ENCODE measurements at regions not wholly inside any gene's neighbourhood (a gene's known extent, or its start where the extent isn't known, plus 50 kb on each side); places are given as distances from the start of the nearest gene placed in this dataset.

GRCh38 chr10:117747636-117748035 is 205.1 kb downstream of the EMX2 start:
- no peak for TF ChIP-seq CTCF (IDR thresholded peaks at IDR 0.05; ENCODE audit: low read depth, low read length)
- no peak for DNase-seq (ENCODE audit: extremely low read depth, low read depth)

GRCh38 chr10:117748058-117748457 is 205.5 kb downstream of the EMX2 start:
- DNase-seq (ENCODE audit: extremely low read depth, low read depth) = no peak
- no peak for TF ChIP-seq CTCF (IDR thresholded peaks at IDR 0.05; ENCODE audit: low read depth, low read length)

- TF ChIP-seq CTCF (IDR thresholded peaks at IDR 0.05; ENCODE audit: low read depth, low read length) = no peak
- DNase-seq (ENCODE audit: extremely low read depth, low read depth) = no peak
Observed at GRCh38 chr10:117750616-117751015, 208.1 kb downstream of the EMX2 start.

- no peak for TF ChIP-seq CTCF (IDR thresholded peaks at IDR 0.05; ENCODE audit: low read depth, low read length)
- DNase-seq (ENCODE audit: extremely low read depth, low read depth) = no peak
Observed at GRCh38 chr10:117751259-117751658, 208.7 kb downstream of the EMX2 start.

GRCh38 chr10:117752103-117752502 is 209.6 kb downstream of the EMX2 start:
- DNase-seq (ENCODE audit: extremely low read depth, low read depth) = no peak
- TF ChIP-seq CTCF (IDR thresholded peaks at IDR 0.05; ENCODE audit: low read depth, low read length) = no peak

GRCh38 chr10:117754770-117755658 is 212.5 kb downstream of the EMX2 start:
- no peak for TF ChIP-seq CTCF (IDR thresholded peaks at IDR 0.05; ENCODE audit: low read depth, low read length)
- DNase-seq (ENCODE audit: extremely low read depth, low read depth) = no peak

GRCh38 chr10:117755659-117756014 is 213.1 kb downstream of the EMX2 start:
- DNase-seq (ENCODE audit: extremely low read depth, low read depth) = no peak
- no peak for TF ChIP-seq CTCF (IDR thresholded peaks at IDR 0.05; ENCODE audit: low read depth, low read length)
